Islet of Langerhans (tissue), 1 donor: ENCODE measurements at regions not wholly inside any gene's neighbourhood (a gene's known extent, or its start where the extent isn't known, plus 50 kb on each side); places are given as distances from the start of the nearest gene placed in this dataset.
"Not testable (repeated sequence)": the region's sequence is repeated elsewhere in the genome, so short reads cannot be mapped to it uniquely, and the experiment has no call there.

ENCODE experiments used
- FAIRE-seq: peaks from one replicate; lab custom pipeline; 2011; peaks lifted over from hg19 to GRCh38; lab: Jason Lieb, UNC

DNA sequence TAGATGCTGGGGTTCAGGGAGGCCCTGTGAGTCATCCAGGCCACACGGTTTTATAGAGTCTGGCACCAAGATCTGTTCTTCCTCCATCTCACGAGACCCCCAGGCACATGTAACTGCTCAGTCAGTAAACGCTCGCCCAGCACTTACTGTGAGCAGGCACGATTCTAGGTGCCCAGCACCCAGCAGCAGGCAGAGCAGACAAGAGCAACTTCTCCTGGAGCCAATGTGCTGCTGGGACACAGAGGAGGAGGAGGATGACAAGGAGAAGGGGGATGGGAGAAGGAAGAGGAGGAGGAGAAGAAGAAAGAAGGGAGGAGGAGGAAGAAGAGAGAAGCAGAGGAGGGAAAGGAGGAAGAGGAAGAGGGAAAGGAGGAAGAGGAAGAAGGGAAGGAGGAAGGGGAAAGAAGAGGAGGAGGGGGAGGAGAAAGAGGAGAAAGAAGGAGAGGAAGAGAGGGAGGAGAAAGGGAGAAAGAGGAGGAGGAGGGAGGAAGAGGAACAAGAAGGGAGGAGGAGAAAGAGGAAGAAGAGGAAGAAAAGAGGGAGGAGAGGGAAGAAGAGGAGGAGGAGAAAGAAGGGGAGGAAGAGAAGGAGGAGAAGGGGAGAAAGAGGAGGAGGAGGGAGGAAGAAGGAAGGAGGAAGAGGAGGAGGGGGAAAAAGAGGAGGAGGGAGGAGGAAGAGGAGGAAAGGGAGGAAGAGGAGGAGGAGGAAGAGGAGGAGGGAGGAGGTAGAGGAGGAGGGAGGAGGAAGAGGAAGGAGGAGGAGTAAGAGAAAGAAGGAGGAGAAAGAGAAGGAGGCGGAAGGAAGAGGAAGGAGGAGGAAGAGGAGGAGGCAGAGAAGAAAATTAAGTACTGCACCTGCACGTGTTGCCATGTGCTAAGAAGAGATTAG, 77.6 kb upstream of the RTL6 start:
- FAIRE-seq, result no peak

DNA sequence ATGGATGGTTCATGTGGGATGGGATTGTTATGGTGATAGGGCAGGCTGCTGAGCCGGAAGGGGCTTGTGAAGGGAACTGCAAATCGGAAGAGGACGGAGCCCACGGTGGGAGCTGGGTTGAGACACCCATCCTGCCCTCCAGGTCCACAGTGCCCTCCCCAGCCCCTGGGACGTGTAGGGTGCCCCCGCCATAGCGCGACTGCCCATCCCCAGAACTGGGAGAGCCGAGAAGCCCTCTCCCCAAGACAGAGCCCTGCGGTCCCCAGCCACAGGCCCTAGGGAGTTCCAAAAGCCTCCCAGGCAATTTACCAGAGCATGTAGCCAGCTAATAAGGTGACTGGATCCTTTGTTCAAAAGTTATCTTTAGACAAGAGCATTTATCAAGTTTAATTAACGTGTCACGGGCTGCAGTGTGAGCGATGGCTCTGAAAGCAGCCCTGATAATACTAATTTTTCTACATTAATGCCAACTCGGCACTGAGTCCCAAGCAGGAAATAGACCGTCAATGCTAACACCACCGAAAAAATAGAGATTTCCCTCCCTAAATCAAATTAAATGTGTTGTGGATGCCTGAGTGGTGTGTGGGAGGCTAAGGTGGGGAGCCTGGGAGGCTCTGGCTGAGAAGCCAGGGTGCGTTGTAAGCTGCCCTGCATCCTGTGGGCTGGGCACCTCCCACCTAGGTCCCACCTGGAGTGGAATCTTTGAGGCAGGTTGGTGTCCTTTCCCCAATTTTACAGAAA, 76.8 kb upstream of the RTL6 start:
- no peak for FAIRE-seq

DNA sequence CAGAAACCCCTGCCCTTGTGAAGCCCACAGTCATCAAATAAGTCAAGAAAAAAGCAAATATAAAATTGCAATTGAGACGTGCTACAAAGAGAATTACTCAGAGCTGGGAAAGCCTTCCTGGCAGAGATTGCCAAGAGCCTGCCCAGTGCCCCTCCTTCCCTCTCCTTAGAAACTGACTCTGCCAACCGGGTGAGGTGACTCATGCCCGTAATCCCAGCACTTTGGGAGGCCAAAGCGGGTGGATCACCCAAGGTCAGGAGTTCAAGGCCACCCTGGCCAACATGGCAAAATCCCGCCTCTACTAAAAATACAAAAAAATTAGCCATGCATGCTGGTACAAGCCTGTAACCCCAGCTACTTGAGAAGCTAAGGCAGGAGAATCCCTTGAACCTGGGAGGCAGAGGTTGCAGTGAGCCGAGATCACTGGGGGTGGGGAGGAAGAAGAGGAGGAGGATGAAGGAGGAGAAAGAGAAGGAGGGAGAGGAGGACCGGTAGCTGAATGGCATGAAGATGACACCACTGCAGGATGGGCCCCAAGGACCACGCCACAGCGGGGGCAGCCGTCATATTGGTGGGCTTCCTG, 76.1 kb upstream of the RTL6 start:
- no peak for FAIRE-seq

DNA sequence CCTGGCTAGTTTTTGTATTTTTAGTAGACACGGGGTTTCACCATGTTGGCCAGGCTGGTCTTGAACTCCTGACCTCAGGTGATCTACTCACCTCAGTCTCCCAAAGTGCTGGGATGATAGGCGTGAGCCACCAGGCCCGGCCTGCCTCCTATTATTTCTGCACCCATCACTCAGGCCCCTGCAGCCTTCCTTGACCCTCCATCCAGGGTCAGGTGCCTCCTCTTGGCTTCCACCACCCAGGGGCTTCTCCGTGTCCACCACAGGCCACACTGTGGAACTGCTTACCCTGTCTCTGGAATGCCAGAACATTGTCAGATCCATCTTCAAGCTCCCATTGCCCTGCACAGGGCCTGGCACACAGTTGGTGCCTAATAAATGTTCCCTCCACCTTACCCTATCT, 75.4 kb upstream of the RTL6 start:
- FAIRE-seq, result no peak

DNA sequence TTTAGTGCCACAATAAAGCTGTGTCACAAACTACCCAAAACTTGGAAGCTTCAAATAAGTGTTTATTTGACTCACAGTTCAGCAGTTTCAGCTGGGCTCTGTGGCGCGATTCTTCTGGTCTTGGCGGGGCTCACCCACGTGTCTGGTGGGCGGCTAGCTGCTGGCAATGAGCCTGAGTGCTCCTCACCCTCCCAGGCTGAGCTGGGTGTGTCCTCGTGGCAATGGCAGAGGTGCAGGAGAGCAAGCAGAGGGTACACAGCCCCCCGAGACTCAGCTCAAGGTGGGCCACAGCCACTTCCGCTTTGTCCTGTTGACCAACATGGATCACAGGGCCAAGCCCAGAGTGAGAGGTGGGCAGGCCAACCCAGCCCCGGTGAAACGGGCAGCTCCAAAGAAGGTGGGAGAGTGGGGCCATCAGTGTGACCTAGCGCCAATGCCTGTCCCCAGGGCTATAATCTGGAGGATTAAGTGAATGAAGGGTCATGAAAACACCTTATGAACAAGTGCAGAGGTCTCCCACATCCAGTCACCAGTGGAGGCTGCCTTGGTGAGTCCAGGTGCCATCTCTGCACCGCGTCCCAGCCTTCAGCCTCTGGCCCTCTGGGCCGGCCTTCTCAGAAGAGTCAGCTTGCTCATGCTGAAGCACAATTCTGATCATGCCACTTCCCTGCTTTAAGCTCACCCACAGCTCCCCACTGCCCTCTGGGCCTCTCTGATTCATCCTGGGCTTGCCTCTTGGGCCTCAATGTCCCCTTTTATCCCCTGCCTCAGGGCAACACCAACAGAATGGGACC, 74.6 kb upstream of the RTL6 start:
- no peak for FAIRE-seq

DNA sequence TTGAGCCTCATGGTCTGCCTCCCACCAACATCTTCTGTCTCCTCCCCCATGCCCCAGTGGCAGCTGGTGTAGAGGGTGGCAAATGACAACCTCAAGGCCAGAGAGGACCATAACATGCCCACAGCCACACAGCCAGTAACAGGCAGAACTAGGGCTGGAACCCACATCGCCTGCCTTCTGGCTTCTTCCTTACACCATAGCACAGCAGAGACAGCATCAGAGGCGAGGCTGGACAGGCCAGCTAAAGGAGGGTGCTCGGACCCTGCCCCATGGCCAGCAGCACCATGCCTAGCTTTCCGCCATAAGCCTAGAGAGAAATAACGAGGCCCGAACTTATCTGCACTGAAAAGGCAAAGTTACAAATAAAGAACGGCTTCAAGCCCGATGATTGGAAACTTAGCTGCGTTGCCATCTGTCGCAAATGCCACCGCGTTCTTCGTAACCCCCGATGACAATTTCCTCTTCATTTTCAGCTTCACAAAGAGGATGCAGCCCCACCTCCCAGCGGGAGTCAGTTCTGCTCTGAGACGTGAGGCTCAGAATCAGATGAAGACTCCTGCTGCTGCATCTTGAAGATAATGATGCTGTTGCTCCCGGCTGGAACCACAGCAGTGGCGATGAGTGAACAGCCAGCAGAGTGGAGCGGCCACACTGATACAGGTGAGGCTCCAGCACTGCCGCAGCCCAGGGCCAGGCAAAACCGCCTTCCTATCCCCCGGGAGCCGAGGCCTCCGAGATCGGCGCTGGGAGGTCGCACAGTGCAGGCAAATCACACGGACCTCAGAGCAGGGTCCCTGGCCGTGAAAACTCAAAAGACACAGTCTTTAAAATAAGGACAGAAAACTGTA, 73.8 kb upstream of the RTL6 start:
- FAIRE-seq, result no peak

DNA sequence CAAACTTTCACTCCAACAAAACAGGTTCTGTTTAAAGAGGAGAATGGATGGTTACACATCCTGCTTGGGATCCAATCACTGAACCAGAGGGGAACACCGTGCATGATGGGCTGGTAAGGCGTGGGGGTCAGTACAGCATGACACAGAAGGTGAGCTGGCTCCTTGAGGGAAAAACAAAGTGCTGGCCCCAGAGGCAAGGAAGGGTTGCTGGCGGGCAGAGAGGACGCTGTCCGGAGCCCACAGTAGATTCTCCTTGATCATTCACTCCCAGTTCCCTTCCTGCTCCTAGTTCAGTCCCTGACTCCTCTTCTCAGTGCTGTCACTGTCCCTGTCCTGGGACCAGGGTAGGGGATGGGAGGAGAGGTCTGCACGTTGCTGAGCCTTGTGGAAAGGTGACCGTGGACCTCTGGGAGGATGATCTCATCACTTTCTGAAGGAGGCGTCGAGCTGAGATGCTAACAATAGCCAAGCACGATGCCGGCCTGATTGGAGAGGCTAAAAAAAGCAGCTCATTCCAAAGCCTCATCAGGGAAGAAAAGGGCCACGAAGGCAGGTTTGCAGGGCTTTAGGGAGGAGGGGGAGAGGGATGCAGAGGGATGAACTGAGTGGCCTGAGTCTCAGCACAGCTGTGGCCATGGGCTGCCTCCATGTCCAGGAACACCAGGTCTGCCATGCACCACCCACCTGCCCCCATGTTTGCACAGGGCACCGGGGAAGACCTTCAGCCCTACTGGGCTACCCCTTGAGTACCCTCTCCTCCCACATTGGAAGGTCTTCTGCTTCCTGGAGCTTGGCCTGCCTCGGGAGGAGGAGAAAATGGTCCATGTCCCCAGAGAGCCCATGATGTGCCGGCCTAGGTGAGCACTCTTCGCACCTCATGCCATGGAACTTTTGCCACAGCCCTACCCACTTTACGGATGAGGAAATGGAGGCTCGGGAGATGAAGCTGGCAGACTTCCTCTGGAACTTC, 72.7 kb upstream of the RTL6 start:
- FAIRE-seq, result no peak

DNA sequence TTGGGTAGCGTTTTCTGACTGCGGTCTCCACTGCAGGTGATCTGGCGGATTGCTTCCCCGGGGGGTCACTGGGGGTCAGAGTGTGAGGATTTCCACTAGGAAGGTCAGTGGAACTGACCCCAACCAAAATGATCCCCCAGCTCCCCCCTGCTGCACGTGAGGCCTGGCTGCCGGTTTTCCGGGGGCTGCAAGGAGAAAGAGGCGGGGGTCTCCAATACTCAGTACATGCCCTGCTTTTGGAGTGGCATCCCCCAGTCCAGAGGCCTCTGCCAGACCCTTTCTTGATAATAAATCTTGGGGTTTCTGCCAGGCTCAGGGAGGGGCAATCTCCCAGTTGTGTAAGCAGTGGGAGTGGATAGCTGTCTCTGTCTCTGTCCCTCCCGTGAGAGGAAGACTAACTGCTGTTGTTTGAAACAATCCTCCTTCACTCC, 71.5 kb upstream of the RTL6 start:
- FAIRE-seq, result no peak

DNA sequence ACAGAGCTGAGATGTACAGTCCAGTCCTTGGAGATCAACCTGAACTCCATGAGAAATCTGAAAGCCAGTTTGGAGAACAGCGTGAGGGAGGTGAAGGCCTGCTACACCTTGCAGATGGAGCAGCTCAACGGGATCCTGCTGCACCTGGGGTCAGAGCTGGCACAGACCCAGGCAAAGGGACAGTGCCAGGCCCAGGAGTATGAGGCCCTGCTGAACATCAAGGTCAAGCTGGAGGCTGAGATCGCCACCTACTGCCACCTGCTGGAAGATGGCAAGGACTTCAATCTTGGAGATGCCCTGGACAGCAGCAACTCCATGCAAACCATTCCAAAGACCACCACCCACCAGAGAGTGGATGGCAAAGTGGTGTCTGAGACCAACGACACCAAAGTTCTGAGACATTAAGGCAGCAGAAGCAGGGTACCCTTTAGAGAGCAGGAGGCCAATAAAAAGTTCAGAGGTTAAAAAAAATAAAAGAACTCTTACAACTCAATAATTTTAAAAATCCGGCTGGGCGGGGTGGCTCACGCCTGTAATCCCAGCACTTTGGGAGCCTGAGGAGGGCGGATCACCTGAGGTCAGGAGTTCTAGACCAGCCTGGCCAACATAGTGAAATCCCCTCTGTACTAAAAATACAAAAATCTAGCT, 69.9 kb upstream of the RTL6 start:
- FAIRE-seq, result no peak

DNA sequence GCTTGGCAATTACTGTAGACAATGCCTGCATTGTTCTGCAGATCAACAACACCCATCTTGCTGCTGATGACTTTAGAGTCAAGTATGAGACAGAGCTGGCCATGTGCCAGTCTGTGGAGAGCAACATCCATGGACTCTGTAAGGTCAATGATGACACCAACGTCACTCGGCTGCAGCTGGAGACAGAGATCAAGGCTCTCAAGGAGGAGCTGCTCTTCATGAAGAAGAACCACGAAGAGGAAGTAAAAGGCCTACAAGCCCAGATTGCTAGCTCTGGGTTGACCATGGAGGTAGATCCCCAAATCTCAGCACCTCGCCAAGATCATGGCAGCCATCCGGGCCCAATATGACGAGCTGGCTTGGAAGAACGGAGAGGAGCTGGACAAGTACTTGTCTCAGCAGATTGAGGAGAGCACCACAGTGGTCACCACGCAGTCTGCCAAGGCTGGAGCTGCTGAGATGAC, 69.4 kb upstream of the RTL6 start:
- not testable (repeated sequence) for FAIRE-seq

DNA sequence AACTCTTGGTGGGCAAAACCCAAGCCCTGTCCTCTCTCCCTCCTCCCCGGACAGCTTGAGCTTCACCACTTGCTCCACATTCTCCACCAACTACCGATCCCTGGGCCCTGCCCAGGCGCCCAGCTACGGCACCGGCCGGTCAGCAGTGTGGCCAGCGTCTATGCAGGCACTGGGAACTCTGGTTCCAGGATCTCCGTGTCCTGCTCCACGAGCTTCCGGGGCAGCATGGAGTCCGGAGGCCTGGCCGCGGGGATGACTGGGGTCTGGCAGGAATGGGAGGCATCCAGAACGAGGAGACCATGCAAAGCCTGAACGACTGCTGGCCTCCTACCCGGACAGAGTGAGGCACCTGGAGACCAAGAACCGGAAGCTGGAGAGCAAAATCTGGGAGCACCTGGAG, 68.9 kb upstream of the RTL6 start:
- no peak for FAIRE-seq

DNA sequence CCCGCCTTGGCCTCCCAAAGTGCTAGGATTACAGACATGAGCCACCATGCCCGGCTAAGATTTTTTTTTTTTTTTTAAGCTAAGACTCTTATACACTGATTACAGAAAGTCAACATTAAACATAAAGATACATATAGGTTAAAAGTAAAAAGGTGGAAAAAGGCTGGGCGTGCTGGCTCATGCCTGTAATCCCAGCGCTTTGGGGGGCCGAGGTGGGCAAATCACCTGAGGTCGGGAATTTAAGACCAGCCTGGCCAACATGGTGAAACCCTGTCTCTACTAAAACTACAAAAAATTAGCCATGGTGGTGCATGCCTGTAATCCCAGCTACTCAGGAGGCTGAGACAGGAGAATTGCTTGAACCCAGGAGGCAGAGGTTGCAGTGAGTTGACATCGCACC, 64.6 kb upstream of the RTL6 start:
- FAIRE-seq, result not testable (repeated sequence)

DNA sequence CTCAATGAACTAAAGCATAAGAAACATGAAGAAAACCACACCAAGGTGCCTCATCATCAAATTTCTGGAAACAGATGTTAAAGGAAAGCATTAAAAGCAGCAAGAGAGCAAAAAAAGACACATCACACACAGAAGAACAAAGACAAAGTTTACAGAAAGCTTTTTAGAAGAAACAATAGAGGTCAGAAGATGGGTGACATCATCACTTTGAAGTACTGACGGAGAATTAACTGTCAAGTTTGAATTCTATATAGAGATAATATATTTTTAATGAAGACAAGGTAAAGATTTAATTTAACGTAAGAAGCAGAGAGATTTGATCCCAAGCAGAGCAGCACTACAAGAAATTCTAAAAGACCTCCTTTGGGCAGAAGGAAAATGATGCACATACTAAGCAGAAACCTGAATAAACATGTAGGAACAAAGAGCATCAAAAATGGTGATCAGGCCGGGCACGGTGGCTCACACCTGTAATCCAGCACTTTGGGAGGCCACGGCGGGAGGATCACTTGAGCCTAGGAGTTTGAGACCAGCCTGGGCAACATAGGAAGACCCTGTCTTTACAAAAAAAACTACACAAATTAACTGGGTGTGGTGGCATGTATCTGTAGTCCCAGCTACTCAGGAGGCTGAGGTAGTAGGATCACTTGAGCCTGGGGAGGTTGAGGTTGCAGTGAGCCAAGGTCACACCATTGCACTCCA, 63.3 kb upstream of the RTL6 start:
- no peak for FAIRE-seq

DNA sequence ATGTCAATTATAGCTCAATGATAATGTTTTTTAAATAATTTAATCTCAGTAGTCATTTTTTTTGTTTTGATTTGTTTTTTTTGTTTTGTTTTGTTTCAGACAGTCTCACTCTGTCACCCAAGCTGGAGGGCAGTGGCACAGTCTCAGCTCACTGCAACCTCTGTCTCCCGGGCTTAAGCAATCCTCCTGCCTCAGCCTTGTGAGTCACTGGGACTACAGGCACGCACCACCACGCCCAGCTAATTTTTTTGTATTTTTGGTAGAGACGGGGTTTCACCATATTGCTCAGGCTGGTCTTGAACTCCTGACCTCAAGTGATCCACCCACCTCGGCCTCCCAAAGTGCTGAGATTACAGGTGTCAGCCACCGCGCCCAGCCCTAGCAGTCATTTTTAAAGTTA, 60.6 kb upstream of the RTL6 start:
- not testable (repeated sequence) for FAIRE-seq

DNA sequence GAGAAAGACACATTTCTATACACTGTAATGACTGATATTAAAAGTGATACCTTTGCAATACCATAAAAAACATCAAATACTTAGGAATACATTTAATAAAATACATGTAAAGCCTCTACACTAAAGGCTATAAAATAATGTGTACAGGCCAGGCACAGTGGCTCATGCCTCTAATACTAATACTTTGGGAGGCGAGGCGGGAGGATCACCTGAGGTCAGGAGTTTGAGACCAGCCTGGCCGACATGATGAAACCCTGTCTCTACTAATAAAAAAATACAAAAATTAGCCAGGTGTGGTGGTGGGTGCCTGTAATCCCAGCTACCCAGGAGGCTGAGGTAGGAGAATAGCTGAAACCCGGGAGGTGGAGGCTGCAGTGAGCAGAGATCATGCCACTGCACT, 59.8 kb upstream of the RTL6 start:
- not testable (repeated sequence) for FAIRE-seq

DNA sequence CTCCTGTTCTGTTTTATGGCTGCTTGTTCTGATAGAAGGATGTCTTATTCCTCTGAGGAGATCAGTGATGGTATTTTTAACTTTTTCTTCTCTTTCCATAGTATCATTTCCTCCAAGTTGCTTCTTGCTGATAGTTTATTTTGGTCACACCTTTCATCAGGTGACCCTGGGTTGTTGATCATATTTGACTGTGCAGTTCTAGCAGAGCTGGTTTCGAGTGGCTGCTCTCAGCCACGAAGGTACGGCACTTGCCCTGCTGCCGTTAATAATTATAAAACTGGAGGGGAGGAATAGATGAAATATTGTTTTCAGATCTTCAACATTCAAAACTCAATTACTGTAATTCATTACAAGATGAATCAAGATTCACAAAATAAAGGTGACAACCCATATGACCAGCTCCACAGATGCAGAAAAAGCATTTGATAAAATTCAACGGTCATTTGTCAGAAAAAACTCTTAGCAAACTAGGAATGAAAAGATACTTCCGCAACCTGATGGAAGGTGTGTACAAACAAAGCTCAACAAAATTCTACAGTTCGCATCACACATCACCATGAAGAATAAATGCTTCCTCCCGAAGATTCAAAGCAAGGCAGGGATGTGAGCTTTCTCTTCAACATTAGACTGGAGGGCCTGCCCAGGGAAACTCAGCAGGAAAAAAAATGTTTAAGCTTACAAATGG, 59.2 kb upstream of the RTL6 start:
- FAIRE-seq, result no peak

DNA sequence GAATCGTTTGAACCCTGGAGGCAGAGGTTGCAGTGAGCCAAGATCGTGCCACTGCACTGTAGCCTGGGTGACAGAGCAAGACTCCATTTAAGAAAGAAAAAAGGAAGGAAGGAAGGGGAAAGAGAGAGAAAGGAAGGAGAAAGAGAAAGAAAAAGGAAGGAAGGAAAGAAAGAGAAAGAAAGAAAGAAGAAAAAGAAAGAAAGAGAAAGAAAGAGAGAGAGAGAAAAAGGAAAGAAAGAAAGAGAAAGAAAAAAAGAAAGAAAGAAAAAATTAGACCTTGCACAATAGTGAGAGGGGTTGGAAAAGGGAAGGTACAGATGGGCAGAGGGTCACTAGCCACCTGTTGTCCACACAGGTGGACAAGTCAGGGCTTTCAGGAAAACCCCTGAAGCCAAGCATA, 57.6 kb upstream of the RTL6 start:
- no peak for FAIRE-seq

DNA sequence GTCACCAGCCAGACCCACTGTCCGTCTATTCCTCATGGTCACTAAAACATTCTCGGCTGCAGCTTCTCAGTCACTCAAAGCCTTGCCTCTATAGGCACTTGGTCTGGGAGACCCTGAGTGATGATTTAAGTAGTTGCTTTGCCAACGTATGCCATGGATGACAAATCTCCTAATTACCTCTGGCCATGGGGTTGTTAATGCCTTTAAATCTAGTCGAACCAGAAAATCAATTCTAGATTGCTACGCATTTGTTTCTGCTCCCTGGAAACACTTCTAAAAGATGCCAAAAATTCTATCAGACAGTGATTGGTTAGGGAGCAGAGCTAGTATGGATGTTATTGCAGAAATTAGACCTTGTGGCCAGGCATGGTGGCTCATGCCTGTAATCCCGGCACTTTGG, 57.0 kb upstream of the RTL6 start:
- FAIRE-seq, result no peak
